HG03469 (cell line): ENCODE measurements at regions not wholly inside any gene's neighbourhood (a gene's known extent, or its start where the extent isn't known, plus 50 kb on each side); places are given as distances from the start of the nearest gene placed in this dataset.
"Not testable (repeated sequence)": the region's sequence is repeated elsewhere in the genome, so short reads cannot be mapped to it uniquely, and the experiment has no call there.

ENCODE experiments used
- ATAC-seq: cut with Tn5 transposase; IDR thresholded peaks from one replicate; pipeline ENCODE4 v1.9.1; 2021; ENCODE audit warnings: mild to moderate bottlenecking, moderate library complexity, moderate number of reproducible peaks; ENCODE audit not compliant: unreplicated experiment

DNA sequence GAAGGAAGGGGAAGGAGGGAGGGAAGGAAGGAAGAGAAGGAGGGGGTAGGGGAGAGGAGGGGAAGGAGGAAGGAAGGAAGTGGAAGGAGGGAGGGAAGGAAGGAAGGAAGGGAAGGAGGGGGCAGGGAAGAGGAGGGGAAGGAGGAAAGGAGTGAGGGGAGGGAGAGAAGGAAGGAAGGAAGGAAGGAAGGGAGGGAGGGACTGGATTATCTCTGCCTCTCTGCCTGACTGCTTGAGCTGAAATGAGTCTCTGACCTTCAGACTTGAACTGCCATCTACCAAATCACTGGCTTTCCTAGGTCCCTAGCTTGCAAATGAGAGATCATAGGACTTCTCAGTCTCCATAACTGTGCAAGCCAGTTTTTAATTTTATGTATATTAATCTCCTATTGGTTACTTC is 436.8 kb downstream of the PREX1 start:
- ATAC-seq = no peak

DNA sequence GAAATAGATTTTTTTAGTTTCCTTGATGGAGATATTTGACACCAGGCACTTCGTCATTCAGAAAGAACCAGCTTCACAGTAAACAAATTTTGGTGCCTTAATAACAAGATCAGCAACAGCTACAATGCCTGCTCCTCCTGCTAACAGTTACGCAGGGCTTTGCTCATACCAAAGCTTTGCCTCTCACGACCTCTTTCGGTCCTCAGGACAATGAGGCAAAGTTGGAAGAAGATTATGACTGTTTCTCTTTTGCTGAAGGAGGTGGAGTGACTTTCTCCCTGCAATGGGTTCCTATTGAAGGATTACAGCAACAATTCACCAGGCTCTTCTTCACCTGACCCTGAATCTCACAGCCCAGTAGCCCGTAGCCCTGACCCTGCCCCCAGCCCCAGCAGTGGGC is 440.1 kb downstream of the PREX1 start:
- ATAC-seq = no peak

DNA sequence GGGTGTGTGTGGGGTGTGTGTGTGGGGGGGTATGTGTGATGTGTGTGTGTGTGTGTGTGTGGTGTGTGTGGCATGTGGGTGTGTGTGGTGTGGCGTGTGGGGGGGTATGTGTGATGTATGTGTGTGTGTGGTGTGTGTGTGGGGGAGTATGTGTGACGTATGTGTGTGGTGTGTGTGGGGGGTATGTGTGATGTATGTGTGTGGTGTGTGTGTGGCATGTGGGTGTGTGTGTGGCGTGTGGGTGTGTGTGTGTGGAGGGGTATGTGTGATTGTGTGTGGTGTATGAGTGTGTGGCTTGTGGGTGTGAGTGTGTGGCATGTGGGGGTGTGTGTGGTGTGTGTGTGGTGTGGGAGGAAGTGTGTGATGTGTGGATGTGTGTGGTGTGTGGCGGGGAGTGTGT is 442.3 kb downstream of the PREX1 start:
- ATAC-seq = no peak

DNA sequence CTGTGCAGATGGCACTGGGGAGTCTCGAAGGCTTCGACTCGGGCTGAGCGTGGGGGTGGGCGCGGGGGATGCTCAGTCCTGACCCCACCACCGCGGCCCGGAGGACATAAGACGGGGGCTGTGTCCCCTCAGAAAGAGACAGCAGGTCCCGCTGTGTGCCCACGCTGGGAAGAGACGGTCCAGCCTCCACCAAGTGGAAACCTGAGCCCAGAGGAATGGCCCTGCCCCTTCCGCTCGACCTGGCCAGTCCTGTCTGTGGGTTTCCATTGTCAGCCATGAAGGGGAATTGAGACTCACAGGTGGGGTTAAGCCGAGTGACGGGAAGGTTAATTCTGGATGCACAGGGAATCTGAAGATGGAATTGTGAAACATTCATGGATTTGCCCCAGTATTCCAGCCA is 442.7 kb downstream of the PREX1 start:
- ATAC-seq = no peak

DNA sequence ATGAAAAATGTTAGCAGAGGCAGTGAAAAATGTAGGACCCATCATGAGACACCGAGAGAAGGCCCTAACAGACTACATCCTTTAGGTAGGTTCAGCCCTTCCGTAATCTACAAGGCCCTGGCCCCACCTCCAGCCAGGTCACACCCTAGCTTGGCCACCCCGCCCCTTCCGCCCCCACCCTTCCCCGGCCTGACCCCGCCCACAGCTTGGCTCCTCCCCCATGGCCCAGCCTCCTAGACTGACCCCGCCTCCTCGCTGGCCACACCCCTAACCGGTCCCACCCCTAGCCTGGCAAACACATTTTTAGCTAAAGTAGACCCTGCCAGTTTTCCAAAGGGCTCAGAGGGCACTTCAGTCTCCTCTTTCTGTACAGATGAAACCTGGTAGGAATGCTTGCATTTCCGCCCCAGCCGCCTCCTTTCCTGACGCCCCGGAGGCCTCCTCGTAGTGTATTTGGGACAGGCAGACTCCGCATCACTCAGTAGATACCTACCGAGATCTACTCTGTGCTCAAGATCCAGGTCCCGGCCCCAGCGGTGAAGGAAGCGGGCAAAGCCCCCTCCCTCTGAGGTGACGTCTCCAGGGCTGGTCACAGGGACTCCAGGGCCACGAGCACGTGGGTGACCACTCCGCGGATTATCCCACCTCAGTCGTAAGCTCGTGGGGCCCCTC is 443.5 kb downstream of the PREX1 start:
- ATAC-seq = no peak

DNA sequence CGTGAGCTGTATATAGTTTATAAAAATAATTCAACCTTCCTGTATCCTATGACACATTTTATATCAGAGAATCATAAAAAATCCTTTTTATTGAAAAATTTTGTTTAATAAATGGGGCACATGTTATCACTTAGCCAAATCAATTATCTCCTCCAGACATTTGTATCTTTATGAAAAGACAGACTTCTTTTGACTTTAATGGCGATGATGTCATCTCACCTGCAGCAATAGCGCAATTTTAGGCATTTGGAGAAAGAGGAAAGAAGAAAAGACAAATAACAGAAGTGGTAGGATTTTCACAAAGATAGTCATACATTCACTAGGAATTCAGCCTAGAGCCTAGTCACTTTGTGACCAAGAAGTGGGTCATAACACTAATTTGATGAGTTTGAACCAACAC is 444.5 kb downstream of the PREX1 start:
- ATAC-seq = no peak

DNA sequence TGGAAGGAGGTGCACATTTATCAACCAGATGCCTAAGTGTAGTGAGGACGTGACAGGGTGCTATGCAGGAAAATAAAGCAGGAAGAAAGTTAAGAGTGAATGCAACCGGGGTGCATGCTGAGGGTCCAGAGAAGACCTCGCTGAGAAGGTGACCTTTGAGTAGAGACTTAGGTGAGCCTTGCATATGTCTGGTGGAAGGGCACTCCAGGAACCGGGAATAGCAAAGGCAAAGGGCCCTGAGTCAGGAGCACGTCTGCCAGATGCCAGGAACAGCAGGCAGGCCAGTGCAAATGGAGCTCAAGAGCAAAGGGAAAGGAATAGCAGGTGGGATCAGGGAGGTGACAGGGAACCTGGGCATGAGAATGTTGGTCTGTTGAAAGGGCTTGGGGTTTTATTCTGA is 445.5 kb downstream of the PREX1 start:
- ATAC-seq = no peak

DNA sequence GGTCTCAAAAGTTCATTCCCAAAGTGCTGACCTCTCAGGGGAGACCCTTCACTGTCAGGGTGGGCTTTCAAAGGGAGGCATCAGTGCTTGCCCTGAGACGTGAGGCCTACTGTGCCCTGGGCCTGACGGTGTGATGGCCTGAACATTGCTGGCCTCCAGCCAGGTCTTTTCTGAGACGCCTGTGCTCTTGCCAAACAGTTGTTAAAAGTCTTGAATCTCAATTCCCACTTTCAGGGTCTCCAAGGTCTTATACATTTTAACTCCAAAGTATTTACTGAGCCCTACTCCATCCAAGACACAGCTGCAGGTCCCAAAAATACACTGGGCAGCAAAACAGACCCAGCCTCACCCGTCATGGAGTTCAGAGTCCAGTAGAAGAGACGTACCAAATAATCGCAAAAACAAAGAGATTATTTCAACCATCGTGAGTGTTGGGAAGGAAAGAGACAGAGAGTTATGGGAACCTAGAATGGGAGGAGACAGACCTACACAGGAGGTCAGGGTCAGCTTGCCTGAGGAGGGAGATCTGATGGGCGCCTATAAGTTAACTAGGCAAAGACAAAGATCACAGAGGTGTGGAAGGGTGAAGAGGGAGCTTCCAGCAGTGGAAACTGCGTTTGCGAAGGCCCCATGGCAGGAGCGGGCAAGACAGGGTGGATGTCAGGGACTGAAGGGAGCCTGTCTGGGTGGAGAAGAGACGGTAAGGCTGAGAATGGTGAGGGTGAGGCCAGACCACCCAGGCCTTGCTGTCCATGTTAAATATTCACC is 446.3 kb downstream of the PREX1 start:
- no peak for ATAC-seq

DNA sequence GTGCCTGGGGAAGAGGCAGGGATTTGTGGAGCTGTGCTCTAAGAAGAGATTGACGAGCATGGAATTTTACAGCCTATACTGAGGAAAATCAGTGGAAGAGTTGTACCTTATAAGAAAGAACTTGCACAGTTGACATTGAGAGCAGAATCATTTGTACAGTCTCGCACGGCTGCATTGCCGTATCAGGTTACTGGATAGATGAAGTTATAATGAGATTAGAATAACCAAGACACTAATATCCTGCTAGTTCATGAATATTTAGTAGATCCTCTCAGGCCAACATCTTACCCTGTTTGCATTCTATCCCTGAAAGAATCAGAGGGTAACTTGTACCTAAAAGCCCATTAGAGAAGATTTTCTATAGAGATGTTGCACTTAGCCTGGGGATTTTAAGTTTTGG is 447.1 kb downstream of the PREX1 start:
- ATAC-seq = no peak

DNA sequence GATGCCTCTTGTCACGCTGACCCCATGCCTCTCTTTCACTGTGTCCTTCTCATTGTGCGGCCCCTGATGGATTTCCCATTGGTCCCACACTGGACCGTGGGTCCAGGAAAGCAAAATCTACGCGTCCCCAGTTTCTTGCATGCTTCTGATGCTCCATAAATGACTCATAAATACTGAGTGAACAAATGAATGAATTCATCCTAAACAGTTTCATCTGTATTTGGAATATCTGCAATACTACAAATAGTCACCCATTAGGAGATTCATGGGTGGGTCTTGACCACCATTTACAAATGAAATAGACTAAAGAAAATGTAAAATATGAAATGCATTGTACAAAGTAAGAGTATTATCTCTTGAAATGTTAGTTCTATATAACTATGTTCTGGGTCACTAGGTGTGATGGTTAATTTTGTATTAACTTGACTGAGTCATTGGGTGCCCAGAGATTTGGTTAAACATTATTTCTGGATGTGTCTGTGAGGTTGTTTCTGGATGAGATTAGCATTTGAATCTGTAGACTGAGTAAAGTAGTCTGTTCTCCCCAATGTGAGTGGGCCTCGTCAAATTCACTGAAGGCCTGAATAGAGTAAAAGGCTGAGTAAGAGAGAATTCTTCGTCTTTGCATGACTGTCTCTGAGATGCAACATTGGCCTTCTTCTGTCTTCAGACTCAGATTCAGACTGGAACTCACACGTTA is 448.7 kb downstream of the PREX1 start:
- no peak for ATAC-seq

DNA sequence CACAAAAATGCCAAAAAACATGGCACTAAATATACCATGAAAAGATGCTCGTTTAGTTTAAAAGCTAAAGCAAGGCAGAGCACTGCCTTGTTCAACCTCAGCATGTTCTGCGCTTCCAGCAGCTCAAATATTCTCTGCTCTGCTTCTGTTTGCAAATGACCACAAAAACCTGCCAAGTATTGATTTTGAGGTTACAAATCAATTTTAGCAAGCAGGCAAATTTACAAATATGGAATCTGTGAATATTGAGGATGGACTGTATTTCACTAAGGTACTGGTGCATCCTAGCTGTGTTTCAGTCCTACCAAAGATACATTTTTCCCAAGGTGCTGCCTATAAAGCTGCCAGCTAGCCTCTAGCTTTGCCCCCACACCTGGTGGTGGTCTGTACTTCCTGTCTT is 449.9 kb downstream of the PREX1 start:
- ATAC-seq = no peak

DNA sequence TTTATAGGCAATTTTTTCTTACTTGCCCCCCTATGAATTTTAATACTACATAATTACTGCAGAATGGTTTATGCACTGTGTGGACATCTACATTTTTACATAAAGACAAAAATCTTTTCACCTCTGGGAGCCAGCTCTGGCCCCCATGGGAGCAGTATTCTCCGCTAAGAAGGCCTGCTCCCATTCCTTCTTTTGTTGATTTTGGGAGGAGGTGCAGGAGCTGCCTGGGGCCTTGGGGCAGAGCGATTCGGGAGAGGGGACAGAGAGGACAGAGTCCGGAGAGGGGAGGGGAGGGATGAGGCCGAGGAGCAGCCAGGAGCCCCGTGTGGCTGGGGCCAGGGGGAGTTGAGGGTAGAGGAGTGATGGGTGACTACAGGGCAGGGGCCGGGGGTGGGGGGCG is 452.0 kb downstream of the PREX1 start:
- ATAC-seq = no peak

DNA sequence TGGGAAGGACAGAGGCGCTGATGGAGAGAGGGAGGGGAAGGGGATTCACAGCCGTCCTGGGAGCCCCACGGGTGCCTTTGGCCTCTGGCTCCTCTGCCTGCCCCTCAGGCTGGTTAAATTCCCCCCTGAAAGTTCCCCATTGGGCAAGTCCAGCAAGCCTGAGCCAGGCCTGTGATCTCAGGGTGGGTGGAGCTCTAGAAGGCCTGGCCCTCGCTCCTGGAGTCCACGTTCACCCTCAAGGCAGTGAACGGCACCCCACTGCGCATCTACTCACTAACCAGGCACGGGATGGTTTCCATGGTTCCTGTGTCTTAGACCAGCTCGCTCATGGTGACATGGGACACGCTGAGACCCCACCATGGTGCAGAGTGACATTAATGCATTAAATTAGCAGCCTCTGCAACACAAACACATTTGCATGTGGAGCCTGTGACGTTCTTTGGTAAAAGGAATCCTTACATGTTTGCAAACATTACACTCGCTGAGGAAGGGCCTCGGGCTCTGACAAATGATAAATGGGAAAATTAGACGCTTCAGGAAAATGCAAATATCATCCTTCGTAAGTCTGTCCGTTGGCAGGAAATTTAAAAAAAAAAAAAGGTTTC is 452.7 kb downstream of the PREX1 start:
- ATAC-seq = no peak

DNA sequence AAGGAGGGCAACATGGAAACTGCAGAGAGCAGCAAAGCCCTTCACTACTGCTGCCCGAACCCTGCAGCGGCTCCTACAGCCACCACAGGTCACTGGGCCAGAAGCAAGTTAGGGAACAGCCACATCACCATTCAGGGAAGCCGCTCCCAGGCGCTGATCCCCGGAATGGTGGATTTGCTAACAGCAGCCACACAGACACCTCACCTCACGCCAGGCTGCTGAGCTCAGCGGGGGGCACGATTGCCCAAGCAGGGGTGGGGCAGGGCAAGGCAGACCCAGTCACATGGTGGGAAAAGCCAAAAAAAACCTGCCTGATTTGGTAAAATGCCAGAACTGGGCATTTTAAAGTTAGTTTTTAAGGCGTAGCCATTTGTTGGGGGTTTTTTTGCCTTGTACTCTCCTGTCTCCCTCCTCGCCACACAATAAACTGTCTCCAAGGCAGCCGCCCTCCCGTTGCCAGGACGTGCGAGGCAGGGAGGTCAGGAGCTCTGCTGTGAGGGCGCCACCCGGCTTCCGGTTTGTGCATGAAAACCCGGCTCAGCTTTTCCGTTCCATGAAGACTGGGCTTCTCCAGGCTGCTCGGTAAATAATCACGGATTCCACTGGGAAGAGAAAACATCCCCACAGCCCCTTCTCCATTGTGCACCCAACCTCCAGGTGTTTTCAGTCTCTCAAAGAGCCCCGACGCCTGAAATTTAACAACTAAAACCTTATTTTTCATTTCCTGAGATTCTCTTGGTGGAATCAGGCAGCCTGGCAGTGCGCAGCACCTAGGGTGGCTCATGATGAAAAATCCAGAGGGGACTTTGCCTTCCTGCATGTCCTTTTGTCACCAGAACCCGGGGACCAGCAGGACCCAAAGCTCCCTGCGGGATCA is 453.5 kb downstream of the PREX1 start:
- ATAC-seq = not testable (repeated sequence)

DNA sequence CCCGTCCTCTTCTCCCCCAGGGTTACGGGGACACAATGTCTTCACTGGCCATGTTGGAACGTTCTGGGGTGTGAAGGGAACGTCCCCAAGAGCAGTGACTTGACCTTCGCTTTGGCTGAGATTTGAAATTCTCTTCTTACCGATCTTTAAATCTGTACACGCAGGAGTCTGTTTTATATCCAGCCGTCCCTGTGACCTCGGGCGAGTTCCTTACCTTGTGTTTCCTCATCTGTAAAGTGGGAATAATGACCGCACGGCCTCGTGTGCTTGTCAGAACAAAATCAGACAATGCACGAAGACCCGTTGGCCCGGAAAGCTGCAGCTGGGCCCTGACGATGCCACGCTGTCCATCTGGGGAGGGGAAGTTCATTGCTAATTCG is 454.3 kb downstream of the PREX1 start:
- no peak for ATAC-seq

DNA sequence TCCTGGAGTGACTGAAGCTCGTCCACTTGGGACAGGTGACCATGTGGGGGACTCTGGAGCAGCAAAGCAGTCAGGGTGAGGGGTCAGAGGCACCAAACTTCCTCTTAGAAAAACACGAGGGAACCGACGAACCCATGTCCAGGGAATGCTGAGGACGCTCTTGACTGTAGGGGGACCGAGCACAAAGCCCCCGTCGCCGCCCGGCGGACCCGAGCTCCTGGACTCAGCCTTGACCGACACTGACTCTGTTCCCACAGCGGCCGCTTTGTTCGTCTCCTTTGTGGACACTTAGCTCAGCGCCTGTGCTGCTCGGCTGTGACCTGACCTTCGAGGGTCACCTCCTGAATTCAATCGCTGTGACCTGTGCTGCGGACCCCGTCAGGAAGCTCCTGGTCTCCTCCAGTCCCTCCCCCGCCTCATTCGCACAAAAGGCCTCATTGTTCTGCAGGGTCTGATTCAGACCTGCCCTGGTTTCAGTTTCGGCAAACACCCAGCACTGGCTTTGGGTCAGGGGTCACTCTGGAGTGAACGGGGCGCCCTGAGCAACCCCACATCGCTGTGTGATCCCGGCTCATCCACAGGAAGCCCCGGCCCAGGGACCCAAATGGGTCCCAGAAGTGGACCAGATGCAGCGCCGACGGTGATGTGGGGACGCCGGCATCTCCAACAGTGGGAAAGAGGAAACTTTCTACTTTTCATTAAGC is 454.8 kb downstream of the PREX1 start:
- not testable (repeated sequence) for ATAC-seq

DNA sequence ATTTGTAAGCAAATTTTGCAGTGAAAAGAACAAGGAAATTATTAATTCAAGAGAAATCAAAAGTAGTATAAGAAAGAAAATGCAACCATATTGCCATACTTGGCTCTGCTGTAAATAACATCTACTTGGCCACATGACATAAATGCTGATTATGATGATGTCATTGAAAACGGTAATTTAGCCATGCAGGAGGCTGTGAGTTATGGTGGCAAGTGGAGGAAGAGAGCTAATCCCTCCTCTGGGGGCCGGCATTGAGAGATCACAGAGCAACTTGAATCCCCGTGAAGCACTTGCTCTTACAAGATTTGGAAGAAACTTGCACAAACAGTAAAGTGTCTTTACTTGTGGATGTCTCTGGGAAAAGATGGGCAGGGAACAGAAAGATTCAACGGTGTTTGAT is 456.6 kb downstream of the PREX1 start:
- no peak for ATAC-seq

DNA sequence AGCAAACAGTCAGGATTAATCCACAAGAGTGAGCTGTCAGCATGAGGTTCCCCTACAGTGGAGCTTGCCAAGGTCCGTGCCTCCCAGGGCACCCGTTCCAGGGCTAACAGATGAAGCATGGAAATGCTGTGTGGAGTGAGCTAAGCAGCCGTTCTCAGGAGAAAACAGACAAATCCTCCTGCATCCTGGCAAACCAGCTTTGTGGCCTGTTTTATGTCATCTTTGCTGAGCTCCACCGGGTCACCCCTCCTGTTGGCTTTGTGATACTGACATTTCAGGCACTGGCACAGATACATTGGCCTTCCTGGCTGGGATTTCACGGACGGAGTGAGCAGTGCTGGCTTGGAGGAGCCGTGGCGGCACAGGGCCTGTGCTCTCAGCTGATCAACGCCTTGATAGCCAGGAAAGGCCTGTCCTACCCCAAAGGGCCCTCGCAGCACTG is 459.2 kb downstream of the PREX1 start:
- not testable (repeated sequence) for ATAC-seq

DNA sequence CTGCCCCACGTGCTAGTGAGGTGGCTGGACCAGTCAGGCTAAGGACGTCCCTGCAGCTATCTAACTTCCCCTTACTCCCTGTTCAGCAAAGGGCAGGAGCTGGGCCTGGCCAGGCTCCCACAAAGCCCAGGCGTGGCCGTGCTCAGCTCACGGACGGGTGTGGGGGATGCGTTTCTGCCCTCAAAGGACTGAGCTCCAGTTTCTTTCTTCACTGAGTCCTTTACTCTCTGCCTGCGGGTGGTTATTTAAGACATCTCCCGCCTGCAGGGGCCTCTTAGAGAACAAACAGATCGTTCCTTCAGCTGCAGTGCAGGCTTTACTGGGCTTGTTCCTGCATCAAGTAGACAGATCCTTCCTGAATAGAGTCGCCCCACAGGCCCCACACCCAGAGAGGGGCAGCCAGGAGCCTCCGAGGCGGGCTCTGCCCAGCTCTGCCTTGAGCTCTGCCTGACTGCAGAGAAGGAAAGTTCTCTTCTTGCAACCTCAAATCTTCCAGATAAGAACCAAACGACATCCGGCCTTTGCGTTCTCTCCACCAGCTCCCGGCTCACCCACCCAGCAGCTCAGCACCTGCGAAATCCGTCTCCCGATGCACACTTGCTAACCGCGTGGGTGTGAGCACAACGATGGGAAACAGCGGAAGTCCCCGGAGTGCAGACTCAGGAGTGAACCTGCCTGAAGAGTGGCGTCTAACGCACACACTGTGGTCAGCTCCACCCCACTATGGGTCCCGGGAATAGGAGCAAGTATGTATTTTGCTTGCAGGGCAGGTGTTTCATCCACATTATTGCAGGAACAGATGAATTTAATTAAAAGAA is 460.0 kb downstream of the PREX1 start:
- ATAC-seq = not testable (repeated sequence)
